Coronary artery (tissue), 2 donors: ENCODE measurements at regions not wholly inside any gene's neighbourhood (a gene's known extent, or its start where the extent isn't known, plus 50 kb on each side); places are given as distances from the start of the nearest gene placed in this dataset.

ENCODE experiments used
- DNase-seq: peaks from one replicate; pipeline ENCODE4 v3.0.0-alpha.2; 2017; ENCODE audit warnings: low spot score
- H3K27ac ChIP-seq, 2 donors: fragments of 200-600 bp; sonication (generic); one replicate each; pipeline ENCODE4 v1.5.1; 2016 to 2019
- H3K4me3 ChIP-seq: fragments of 200-600 bp; sonication (generic); 2 replicates; pipeline ENCODE4 v1.5.1; 2016; ENCODE audit warnings: mild to moderate bottlenecking, moderate library complexity
- CTCF ChIP-seq: fragments of 200-600 bp; sonication (generic); IDR thresholded peaks from one replicate; pipeline ENCODE4 v1.5.1; 2019; ENCODE audit warnings: antibody characterized with exemption

- no peak for TF ChIP-seq CTCF
- Histone ChIP-seq H3K4me3 (peak overlapping the region; percentile 77), H3K27ac (peak overlapping the region; percentile 79 to 89)
- DNase-seq = no peak
Observed at GRCh38 chr6:26241033-26241895, 123.7 kb upstream of the BTN3A2 start.

GRCh38 chr6:26243132-26243531 is 121.9 kb upstream of the BTN3A2 start:
- no peak for TF ChIP-seq CTCF
- no peak overlapping the region for H3K27ac ChIP-seq

DNA sequence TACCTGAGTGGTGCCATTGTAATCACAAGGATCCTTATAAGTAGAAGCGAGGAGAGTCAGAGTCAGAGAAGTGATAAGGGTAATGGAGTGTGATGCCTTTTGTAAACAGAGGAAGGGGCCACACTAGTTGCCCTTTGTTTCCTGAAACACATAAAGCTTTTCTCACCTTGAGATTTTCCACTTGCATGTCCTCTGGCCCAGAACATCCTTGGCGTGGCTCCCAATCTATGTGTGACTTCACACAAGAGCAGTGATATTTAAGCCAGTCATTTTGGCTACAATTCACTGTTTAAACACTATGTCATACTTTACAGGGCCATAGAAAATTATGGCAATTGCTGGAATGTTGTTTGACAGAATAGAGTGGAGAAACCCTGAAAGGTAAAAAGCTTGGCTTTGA is 121.2 kb upstream of the BTN3A2 start:
- Histone ChIP-seq H3K4me3 (no peak overlapping the region), H3K27ac (no peak overlapping the region)
- no peak for DNase-seq
- TF ChIP-seq CTCF = no peak

More at GRCh38 chr6:26243132-26243531, 121.9 kb upstream of the BTN3A2 start:
- no peak overlapping the region for H3K4me3 ChIP-seq
- no peak for DNase-seq

GRCh38 chr6:26246058-26246457 is 118.9 kb upstream of the BTN3A2 start:
- DNase-seq = no peak
- Histone ChIP-seq H3K27ac (no peak overlapping the region), H3K4me3 (no peak overlapping the region)
- TF ChIP-seq CTCF = no peak

DNA sequence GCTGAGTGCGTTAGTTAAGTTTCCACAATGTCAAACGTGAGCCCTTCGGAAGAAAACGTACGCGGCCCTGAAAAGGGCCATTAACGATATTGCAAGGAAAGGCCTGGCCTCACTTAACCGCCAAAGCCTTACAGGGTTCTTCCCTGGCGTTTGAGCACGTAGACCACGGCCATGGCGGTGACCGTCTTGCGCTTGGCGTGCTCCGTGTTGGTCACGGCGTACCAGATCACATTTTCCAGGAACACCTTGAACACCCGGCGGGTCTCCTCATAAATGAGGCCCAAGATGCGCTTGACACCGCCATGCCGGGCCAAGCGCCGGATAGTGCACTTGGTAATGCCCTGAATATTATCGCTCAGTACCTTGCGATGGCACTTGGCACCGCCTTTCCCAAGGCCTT is 118.4 kb upstream of the BTN3A2 start:
- no peak overlapping the region for H3K4me3 ChIP-seq
- H3K27ac ChIP-seq = no peak overlapping the region
- TF ChIP-seq CTCF = no peak
- no peak for DNase-seq

DNA sequence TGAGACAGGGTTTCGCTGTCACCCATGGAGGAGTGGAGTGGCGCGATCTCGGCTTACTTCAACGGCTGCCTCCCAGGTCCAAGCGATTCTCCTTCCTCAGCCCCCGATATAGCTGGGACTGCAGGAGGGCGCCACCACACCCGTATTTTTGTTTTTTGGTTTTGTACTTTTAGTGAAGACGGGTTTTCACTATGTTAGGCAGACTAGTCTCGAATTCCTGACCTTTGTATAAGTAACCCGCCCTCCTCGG is 115.4 kb upstream of the BTN3A2 start:
- Histone ChIP-seq H3K4me3 (peak overlapping the region; percentile 75), H3K27ac (peak overlapping the region in 1 of 2 donors; percentile 69)
- DNase-seq = no peak
- no peak for TF ChIP-seq CTCF

GRCh38 chr6:26249957-26250697 is 114.9 kb upstream of the BTN3A2 start:
- DNase-seq = no peak
- Histone ChIP-seq H3K4me3 (peak overlapping the region; percentile 75), H3K27ac (peak overlapping the region; percentile 34 to 69)
- TF ChIP-seq CTCF = no peak
